Neural progenitor cell (in vitro differentiated cells): ENCODE measurements at regions not wholly inside any gene's neighbourhood (a gene's known extent, or its start where the extent isn't known, plus 50 kb on each side); places are given as distances from the start of the nearest gene placed in this dataset.

Source experiments
- EZH2 ChIP-seq: fragments of 200-600 bp; sonication (generic); IDR thresholded peaks from 2 replicates; pipeline ENCODE4 v1.6.1; 2017; ENCODE audit warnings: antibody characterized with exemption, mild to moderate bottlenecking, moderate library complexity
- EZH2phosphoT487 ChIP-seq: fragments of 200-600 bp; sonication (generic); IDR thresholded peaks from 2 replicates; pipeline ENCODE4 v1.6.1; 2017; ENCODE audit warnings: antibody characterized with exemption
- TF ChIP-seq, protein P1 (sequence below): fragments of 200-600 bp; sonication (generic); IDR thresholded peaks from 2 replicates; pipeline ENCODE4 v1.5.1; 2017; ENCODE audit warnings: antibody characterized with exemption, mild to moderate bottlenecking

DNA sequence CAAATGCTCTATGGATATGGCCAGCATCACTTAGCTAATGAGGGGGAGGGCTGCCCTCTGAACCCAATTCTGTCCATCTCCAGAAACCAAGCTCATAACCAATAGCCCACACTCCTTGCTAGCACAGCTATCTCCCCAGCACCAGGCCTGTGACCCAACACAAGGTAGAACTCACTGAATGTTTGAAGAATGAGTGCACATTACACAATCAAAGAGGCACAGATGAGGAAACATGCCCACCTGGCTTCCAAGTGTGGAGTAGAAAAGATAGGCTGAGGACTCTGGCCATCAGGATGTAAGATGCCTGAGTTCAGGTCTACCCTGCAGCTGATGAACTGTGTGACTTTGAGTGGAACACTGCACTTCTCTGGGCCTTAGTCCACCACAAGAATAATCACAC lies 268.4 kb downstream of the BCL11B start:
- TF ChIP-seq, protein P1, sequence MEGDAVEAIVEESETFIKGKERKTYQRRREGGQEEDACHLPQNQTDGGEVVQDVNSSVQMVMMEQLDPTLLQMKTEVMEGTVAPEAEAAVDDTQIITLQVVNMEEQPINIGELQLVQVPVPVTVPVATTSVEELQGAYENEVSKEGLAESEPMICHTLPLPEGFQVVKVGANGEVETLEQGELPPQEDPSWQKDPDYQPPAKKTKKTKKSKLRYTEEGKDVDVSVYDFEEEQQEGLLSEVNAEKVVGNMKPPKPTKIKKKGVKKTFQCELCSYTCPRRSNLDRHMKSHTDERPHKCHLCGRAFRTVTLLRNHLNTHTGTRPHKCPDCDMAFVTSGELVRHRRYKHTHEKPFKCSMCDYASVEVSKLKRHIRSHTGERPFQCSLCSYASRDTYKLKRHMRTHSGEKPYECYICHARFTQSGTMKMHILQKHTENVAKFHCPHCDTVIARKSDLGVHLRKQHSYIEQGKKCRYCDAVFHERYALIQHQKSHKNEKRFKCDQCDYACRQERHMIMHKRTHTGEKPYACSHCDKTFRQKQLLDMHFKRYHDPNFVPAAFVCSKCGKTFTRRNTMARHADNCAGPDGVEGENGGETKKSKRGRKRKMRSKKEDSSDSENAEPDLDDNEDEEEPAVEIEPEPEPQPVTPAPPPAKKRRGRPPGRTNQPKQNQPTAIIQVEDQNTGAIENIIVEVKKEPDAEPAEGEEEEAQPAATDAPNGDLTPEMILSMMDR, result no peak
- TF ChIP-seq EZH2 (no peak), EZH2phosphoT487 (no peak)
